ENCODE measurements at regions not wholly inside any gene's neighbourhood (a gene's known extent, or its start where the extent isn't known, plus 50 kb on each side); places are given as distances from the start of the nearest gene placed in this dataset.

GRCh38 chr3:5531741-5532290, 344.3 kb downstream of the EDEM1 start:
- H3K4me2 ChIP-seq (ENCODE audit: insufficient read depth, low read length), result no peak overlapping the region

More at GRCh38 chr3:5531741-5532290, 344.3 kb downstream of the EDEM1 start:
- no peak for FAIRE-seq
- no peaks in the 10 kb centered on the region for H3K9me1 ChIP-seq (replicated peaks; ENCODE audit: control insufficient read depth, extremely low read depth, insufficient read depth, low read length)
- no peaks in the 10 kb centered on the region for H3K4me1 ChIP-seq (ENCODE audit: control insufficient read depth, extremely low read depth, insufficient read depth, low read length)
- no peaks in the 10 kb centered on the region for H4K20me1 ChIP-seq (replicated peaks; ENCODE audit: control insufficient read depth, extremely low read depth, insufficient read depth, low read length)
- BruUV-seq (replicated peaks), result no TSS peak
- intact Hi-C loops (cut with micrococcal nuclease) (no loop called here), dilution Hi-C loops (cut with MboI; ENCODE audit: extremely low pct_ligation_motif_present, low sequenced_read_pairs) (no loop called here)
- H3K9me3 ChIP-seq (replicated peaks; ENCODE audit: control insufficient read depth, insufficient read depth, low read length), result peaks cover 6% of the 10 kb centered on the region
- H3K36me3 ChIP-seq (ENCODE audit: control insufficient read depth in 2 of 2, extremely low read depth in 1 of 2, insufficient read depth in 2 of 2, low read length in 2 of 2), result no peaks in the 10 kb centered on the region
- no peak for DNase-seq (ENCODE audit: low read depth, low spot score)
- CTCF ChIA-PET, result no interaction called here
- TF ChIP-seq CTCF (IDR thresholded peaks at IDR 0.05; ENCODE audit: extremely low read depth in 1 of 2, insufficient read depth in 1 of 2, low read depth in 1 of 2, low read length in 2 of 2) (no peak), POLR2A (IDR thresholded peaks at IDR 0.05; ENCODE audit: low read depth, low read length) (no peak), POLR2AphosphoS5 (IDR thresholded peaks at IDR 0.05; ENCODE audit: insufficient read depth, low read depth, low read length) (no peak), EZH2 (IDR thresholded peaks at IDR 0.05; ENCODE audit: borderline replicate concordance, low read depth, low read length, severe bottlenecking) (no peak), JUN (IDR thresholded peaks at IDR 0.05; ENCODE audit: borderline replicate concordance, insufficient read depth, insufficient read length, low read depth) (no peak), GATA2 (IDR thresholded peaks at IDR 0.05; ENCODE audit: insufficient read depth, insufficient read length, low read depth, low read length) (no peak), MYC (IDR thresholded peaks at IDR 0.05; ENCODE audit: low read depth, low read length) (no peak), FOS (IDR thresholded peaks at IDR 0.05; ENCODE audit: borderline replicate concordance, insufficient read depth, low read length) (no peak)
- TF ChIP-seq, protein P1, sequence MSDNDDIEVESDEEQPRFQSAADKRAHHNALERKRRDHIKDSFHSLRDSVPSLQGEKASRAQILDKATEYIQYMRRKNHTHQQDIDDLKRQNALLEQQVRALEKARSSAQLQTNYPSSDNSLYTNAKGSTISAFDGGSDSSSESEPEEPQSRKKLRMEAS (IDR thresholded peaks at IDR 0.05; ENCODE audit: insufficient read depth, insufficient read length), result no peak
- POLR2A ChIA-PET, result no interaction called here
- no peaks in the 10 kb centered on the region for H3K27me3 ChIP-seq (ENCODE audit: control insufficient read depth in 2 of 2, insufficient read depth in 2 of 2, low read length in 2 of 2)
- no peak overlapping the region for H3K9ac ChIP-seq (replicated peaks; ENCODE audit: extremely low read depth, insufficient read depth, low read length)
- H3K27ac ChIP-seq (ENCODE audit: insufficient read depth, low read depth, low read length), result no peak overlapping the region
- no peak overlapping the region for H2AFZ ChIP-seq (ENCODE audit: low read depth, low read length)
- no peaks in the 10 kb centered on the region for H3K79me2 ChIP-seq (ENCODE audit: control insufficient read depth, insufficient read depth, low read length)
- H3K4me3 ChIP-seq (replicated peaks in 1 of 3; ENCODE audit: insufficient read depth in 1 of 3, low read depth in 1 of 3, low read length in 3 of 3), result no peak overlapping the region

Data from endothelial cell of umbilical vein (primary cell).